ENCODE measurements at regions not wholly inside any gene's neighbourhood (a gene's known extent, or its start where the extent isn't known, plus 50 kb on each side); places are given as distances from the start of the nearest gene placed in this dataset.

GRCh38 chr5:121757753-121758152 lies 93.9 kb upstream of the FTMT start:
- no peak overlapping the region for H3K27ac ChIP-seq
- H3K4me3 ChIP-seq: no peak overlapping the region
- no peaks in the 10 kb centered on the region for H3K9me3 ChIP-seq
- no peak for DNase-seq (ENCODE audit: low spot score in 2 of 2)
- H3K4me1 ChIP-seq: no peaks in the 10 kb centered on the region
- no peaks in the 10 kb centered on the region for H3K27me3 ChIP-seq
- H3K36me3 ChIP-seq: no peaks in the 10 kb centered on the region
- intact Hi-C loops (cut with DNase I; ENCODE audit: low total_unique reads): no loop called here
- TF ChIP-seq, protein P1, sequence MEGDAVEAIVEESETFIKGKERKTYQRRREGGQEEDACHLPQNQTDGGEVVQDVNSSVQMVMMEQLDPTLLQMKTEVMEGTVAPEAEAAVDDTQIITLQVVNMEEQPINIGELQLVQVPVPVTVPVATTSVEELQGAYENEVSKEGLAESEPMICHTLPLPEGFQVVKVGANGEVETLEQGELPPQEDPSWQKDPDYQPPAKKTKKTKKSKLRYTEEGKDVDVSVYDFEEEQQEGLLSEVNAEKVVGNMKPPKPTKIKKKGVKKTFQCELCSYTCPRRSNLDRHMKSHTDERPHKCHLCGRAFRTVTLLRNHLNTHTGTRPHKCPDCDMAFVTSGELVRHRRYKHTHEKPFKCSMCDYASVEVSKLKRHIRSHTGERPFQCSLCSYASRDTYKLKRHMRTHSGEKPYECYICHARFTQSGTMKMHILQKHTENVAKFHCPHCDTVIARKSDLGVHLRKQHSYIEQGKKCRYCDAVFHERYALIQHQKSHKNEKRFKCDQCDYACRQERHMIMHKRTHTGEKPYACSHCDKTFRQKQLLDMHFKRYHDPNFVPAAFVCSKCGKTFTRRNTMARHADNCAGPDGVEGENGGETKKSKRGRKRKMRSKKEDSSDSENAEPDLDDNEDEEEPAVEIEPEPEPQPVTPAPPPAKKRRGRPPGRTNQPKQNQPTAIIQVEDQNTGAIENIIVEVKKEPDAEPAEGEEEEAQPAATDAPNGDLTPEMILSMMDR (IDR thresholded peaks at IDR 0.05): no peak
- TF ChIP-seq POLR2A (IDR thresholded peaks at IDR 0.05): no peak
- no peak for TF ChIP-seq POLR2AphosphoS5 (IDR thresholded peaks at IDR 0.05)

DNA sequence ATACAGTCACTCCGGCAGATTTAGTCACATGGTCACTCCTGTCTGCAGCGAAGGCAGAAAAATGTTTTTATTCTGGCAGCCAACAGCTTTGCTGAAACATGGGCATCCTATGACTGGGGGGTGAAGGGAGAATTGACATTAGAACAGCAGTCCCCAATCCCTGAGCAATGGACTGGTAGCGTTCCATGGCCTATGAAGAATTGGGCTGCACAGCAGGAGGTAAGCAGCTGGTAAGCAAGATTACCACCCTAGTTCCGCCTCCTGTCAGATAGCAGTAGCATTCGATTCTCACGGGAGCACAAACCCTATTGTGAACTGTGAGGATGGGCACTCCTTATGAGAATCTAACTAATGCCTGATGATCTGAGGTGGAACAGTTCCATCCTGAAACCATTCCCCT lies 93.1 kb upstream of the FTMT start:
- no peak overlapping the region for H3K27ac ChIP-seq
- H3K4me1 ChIP-seq: no peaks in the 10 kb centered on the region
- H3K27me3 ChIP-seq: no peaks in the 10 kb centered on the region
- TF ChIP-seq POLR2AphosphoS5 (IDR thresholded peaks at IDR 0.05): no peak
- TF ChIP-seq POLR2A (IDR thresholded peaks at IDR 0.05): no peak
- TF ChIP-seq, protein P1 (IDR thresholded peaks at IDR 0.05): no peak
- DNase-seq (ENCODE audit: low spot score in 2 of 2): no peak
- intact Hi-C loops (cut with DNase I; ENCODE audit: low total_unique reads): no loop called here
- H3K9me3 ChIP-seq: no peaks in the 10 kb centered on the region
- no peaks in the 10 kb centered on the region for H3K36me3 ChIP-seq
- H3K4me3 ChIP-seq: no peak overlapping the region

DNA sequence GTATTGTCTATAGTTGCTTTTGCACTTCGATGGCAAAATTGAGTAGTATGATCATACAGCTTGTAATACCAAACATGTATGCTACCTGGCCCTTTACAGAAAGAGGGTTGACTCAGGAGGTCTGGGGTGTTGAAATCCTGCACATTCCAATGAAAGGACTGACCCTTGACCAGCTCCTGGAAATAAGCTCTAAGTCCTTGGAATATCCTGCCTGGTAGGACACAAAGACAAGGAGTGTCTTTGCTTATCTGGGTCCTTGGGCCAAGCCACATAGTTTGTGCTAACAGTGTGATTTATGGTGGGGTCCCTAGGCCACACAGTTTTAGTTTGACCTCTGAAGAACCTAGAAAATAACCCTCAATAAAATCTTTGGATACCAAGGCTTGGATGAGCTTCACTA lies 89.3 kb upstream of the FTMT start:
- TF ChIP-seq, protein P1 (IDR thresholded peaks at IDR 0.05): no peak
- TF ChIP-seq POLR2A (IDR thresholded peaks at IDR 0.05) (no peak), POLR2AphosphoS5 (IDR thresholded peaks at IDR 0.05) (no peak)
- Histone ChIP-seq H3K4me3 (no peak overlapping the region), H3K36me3 (no peaks in the 10 kb centered on the region), H3K4me1 (no peaks in the 10 kb centered on the region), H3K27me3 (no peaks in the 10 kb centered on the region), H3K27ac (no peak overlapping the region), H3K9me3 (no peaks in the 10 kb centered on the region)
- intact Hi-C loops (cut with DNase I; ENCODE audit: low total_unique reads): no loop called here
- DNase-seq (ENCODE audit: low spot score in 2 of 2): no peak

DNA sequence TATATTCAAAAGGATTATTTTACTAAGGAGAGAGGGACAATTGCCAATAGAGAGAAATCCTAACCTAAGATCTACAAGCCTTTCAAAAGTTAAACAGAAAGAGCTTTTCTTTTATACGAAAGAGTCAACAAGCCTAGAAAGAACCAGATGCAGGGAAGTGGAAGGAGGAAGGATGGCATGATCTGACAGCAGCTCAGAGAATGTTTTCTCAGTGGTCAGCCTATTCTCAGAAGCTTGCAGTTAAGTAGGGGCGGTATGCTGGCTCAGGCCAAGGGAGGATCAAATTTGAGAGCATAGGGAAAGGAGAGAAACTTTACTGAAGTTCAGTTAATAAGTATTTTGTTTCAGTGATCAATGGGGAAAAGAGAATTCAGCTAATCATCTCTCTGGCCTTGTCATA lies 88.0 kb upstream of the FTMT start:
- DNase-seq (ENCODE audit: low spot score in 2 of 2): no peak
- H3K4me1 ChIP-seq: no peaks in the 10 kb centered on the region
- TF ChIP-seq, protein P1 (IDR thresholded peaks at IDR 0.05): no peak
- no peak for TF ChIP-seq POLR2A (IDR thresholded peaks at IDR 0.05)
- TF ChIP-seq POLR2AphosphoS5 (IDR thresholded peaks at IDR 0.05): no peak
- no peak overlapping the region for H3K27ac ChIP-seq
- intact Hi-C loops (cut with DNase I; ENCODE audit: low total_unique reads): no loop called here
- H3K27me3 ChIP-seq: no peaks in the 10 kb centered on the region
- H3K36me3 ChIP-seq: no peaks in the 10 kb centered on the region
- H3K4me3 ChIP-seq: no peak overlapping the region
- no peaks in the 10 kb centered on the region for H3K9me3 ChIP-seq

- Histone ChIP-seq H3K36me3 (no peaks in the 10 kb centered on the region), H3K4me1 (no peaks in the 10 kb centered on the region), H3K27me3 (no peaks in the 10 kb centered on the region), H3K27ac (no peak overlapping the region), H3K4me3 (no peak overlapping the region), H3K9me3 (no peaks in the 10 kb centered on the region)
- no peak for DNase-seq (ENCODE audit: low spot score in 2 of 2)
- intact Hi-C loops (cut with DNase I; ENCODE audit: low total_unique reads): no loop called here
- TF ChIP-seq POLR2AphosphoS5 (IDR thresholded peaks at IDR 0.05): no peak
Observed at GRCh38 chr5:121780406-121780805, 71.3 kb upstream of the FTMT start.

DNA sequence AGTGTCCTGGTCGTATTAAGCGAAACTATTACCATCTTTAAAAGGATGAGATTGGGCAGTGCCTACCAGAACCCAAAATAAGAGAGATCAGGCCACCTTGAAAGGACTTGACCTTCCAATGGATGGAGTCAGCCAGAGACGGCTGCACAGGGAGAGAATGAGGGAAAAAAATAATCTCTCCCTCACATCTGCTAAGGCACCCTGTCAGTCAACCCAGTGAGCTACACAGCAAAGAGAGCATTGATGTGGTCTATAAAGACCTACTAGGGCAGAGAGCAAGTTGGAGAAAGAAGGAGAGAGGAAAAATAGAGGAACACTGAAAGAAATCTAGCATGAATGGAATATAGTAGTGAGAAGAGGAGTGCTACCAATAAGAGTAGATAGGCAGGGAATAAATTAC lies 68.0 kb upstream of the FTMT start:
- no peaks in the 10 kb centered on the region for H3K9me3 ChIP-seq
- TF ChIP-seq POLR2AphosphoS5 (IDR thresholded peaks at IDR 0.05) (no peak), POLR2A (IDR thresholded peaks at IDR 0.05) (no peak)
- TF ChIP-seq, protein P1 (IDR thresholded peaks at IDR 0.05): no peak
- intact Hi-C loops (cut with DNase I; ENCODE audit: low total_unique reads): no loop called here

More for the DNA sequence above, 68.0 kb upstream of the FTMT start:
- no peak for DNase-seq (ENCODE audit: low spot score in 2 of 2)
- Histone ChIP-seq H3K4me3 (no peak overlapping the region), H3K36me3 (no peaks in the 10 kb centered on the region), H3K27me3 (no peaks in the 10 kb centered on the region), H3K4me1 (no peaks in the 10 kb centered on the region), H3K27ac (no peak overlapping the region)
